ENCODE measurements at regions not wholly inside any gene's neighbourhood (a gene's known extent, or its start where the extent isn't known, plus 50 kb on each side); places are given as distances from the start of the nearest gene placed in this dataset.

DNA sequence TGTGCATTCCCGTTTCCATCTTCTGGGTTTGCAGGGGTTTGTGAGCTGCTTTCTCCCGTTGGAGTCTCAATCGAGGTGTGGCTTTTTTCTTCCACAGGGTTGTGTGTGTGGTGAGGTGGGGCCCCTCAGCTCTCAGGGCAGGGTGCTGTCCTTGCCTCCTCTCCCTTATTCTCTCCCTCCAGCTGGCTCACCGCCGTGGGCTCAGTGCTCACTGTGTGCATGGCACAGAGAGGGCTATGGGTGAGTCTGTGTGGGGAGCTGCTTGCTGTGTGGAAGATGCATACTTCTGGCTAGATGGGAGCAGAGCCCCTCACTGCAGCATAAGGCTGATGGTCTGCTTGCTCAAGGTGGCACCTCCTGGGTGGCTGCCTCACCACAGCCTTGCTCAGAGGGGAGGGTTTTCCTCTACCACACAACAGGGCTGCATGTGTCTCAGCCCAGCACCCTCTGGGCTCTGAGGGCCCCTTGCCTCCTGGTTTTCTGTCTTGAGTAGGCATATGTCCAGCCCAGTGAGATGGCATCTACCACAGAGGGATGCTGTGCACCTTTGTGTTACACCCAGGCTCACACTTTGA is 203.1 kb upstream of the B3GAT1 start:
- no peak for DNase-seq (ENCODE audit: low read depth)
- TF ChIP-seq, protein P1, sequence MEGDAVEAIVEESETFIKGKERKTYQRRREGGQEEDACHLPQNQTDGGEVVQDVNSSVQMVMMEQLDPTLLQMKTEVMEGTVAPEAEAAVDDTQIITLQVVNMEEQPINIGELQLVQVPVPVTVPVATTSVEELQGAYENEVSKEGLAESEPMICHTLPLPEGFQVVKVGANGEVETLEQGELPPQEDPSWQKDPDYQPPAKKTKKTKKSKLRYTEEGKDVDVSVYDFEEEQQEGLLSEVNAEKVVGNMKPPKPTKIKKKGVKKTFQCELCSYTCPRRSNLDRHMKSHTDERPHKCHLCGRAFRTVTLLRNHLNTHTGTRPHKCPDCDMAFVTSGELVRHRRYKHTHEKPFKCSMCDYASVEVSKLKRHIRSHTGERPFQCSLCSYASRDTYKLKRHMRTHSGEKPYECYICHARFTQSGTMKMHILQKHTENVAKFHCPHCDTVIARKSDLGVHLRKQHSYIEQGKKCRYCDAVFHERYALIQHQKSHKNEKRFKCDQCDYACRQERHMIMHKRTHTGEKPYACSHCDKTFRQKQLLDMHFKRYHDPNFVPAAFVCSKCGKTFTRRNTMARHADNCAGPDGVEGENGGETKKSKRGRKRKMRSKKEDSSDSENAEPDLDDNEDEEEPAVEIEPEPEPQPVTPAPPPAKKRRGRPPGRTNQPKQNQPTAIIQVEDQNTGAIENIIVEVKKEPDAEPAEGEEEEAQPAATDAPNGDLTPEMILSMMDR (IDR thresholded peaks at IDR 0.05; ENCODE audit: low read depth, low read length) = no peak
- TF ChIP-seq POLR2A (IDR thresholded peaks at IDR 0.05; ENCODE audit: extremely low read depth, insufficient read length) (no peak), MYC (IDR thresholded peaks at IDR 0.05; ENCODE audit: low read depth, low read length) (no peak)
- TF ChIP-seq, protein P2, sequence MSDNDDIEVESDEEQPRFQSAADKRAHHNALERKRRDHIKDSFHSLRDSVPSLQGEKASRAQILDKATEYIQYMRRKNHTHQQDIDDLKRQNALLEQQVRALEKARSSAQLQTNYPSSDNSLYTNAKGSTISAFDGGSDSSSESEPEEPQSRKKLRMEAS (IDR thresholded peaks at IDR 0.05; ENCODE audit: low read depth, low read length) = no peak

DNA sequence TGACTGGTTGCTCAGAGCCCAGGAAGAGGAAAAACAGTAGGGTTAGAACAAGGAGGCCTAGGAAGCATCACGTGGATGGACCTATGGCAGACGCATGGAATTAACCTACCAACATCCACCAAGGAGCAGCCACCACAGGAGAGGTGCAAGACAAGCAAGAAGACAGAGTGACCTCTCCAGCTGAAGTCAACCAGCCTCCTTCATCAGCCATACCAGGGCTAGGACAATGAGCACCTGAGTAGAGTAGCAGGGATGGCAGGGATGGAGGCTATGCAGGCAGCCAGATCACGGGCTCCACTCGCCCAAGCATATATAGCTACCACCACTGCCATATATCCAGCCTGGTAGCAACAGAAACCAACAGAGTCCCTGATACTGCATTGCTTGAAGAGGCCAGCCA is 202.1 kb upstream of the B3GAT1 start:
- H3K4me3 ChIP-seq (ENCODE audit: low read depth, low read length) = no peak overlapping the region
- TF ChIP-seq MYC (IDR thresholded peaks at IDR 0.05; ENCODE audit: low read depth, low read length) (no peak), POLR2A (IDR thresholded peaks at IDR 0.05; ENCODE audit: extremely low read depth, insufficient read length) (no peak)
- TF ChIP-seq, protein P2 (IDR thresholded peaks at IDR 0.05; ENCODE audit: low read depth, low read length) = no peak
- TF ChIP-seq, protein P1 (IDR thresholded peaks at IDR 0.05; ENCODE audit: low read depth, low read length) = no peak
- DNase-seq (ENCODE audit: low read depth) = no peak

More for the DNA sequence above, 203.1 kb upstream of the B3GAT1 start:
- H3K4me3 ChIP-seq (ENCODE audit: low read depth, low read length) = no peak overlapping the region

DNA sequence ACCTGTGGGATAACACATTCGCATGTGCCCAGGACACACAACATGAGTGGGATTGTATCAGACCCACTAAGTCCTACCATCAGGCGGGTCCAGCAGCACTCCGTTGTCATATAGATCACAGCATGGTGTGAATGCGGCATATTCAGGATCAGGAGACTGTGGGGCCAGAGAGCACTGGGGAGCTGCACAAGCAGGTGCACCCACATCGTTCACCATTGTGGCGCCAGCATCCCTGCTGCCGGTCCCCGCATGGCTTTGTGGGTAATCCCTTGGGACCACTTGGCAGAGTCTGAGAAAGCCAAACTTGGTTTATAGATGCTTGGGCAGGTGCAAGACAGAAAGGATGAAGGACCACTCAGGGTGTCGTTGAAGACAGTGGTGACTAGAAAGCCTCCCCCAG is 201.6 kb upstream of the B3GAT1 start:
- no peak overlapping the region for H3K4me3 ChIP-seq (ENCODE audit: low read depth, low read length)
- no peak for DNase-seq (ENCODE audit: low read depth)
- no peak for TF ChIP-seq MYC (IDR thresholded peaks at IDR 0.05; ENCODE audit: low read depth, low read length)
- no peak for TF ChIP-seq POLR2A (IDR thresholded peaks at IDR 0.05; ENCODE audit: extremely low read depth, insufficient read length)
- TF ChIP-seq, protein P1 (IDR thresholded peaks at IDR 0.05; ENCODE audit: low read depth, low read length) = no peak
- TF ChIP-seq, protein P2 (IDR thresholded peaks at IDR 0.05; ENCODE audit: low read depth, low read length) = no peak

DNA sequence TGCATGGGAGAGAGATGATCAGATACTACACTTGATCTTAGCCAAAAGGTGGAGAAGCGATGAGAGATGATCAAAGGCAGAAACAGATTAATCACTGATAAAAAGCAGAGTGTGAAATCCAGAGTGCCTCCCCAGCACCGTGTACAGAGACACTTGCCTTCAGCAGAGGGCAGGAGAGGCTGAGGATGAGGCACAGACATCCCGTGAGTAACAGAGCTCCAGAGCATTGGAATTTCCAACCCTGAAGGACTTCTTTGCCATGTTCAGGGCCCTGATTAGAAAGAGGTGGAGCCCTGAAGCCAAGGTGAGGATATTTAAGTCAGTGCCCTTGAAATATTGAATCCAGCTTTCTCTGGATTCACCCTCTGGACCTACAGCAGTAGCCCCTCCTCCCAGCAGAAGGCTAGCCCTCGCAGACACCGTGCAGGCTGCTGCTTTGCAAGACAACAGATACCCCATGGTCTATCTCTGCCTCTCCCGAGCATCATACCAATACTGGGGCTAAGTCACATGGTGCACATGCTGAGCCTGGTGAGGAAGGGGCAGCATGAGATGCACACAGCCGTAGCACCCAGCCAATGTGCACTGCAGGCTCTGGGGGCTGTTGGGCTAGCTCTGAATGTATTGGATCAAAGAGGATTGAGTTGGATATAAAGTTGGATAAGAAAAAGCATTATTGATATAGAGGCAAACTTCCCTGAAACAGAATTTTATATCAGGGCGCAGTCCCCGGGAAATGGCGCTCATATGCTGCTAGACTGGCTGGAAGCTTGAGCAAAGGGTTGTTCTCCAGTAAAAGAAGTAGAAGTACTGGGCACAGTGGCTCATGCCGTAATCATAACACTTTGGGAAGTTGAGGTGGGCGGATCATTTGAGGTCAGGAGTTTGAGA is 200.3 kb upstream of the B3GAT1 start:
- no peak overlapping the region for H3K4me3 ChIP-seq (ENCODE audit: low read depth, low read length)
- DNase-seq (ENCODE audit: low read depth) = no peak
- TF ChIP-seq POLR2A (IDR thresholded peaks at IDR 0.05; ENCODE audit: extremely low read depth, insufficient read length) (no peak), MYC (IDR thresholded peaks at IDR 0.05; ENCODE audit: low read depth, low read length) (no peak)
- TF ChIP-seq, protein P2 (IDR thresholded peaks at IDR 0.05; ENCODE audit: low read depth, low read length) = no peak
- TF ChIP-seq, protein P1 (IDR thresholded peaks at IDR 0.05; ENCODE audit: low read depth, low read length) = no peak

DNA sequence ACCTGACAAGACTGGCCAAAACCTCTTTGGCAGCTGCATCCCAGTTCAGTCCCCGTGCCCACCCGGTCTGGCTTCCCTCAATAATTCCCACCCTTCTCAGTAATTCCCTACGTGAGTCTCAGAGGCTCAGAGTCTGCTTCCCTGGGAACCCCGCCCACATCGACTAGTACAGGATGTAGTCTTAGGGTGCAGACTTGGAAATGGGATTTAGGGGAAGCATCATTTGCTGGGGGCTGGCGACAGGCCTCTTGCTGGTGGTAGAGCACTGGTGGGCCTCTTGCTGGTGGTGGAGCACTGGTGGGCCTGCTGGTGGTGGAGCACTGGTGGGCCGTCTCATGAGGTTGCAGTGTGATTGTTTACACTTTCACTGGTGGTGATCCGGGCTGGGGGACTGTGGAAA is 199.5 kb upstream of the B3GAT1 start:
- TF ChIP-seq, protein P2 (IDR thresholded peaks at IDR 0.05; ENCODE audit: low read depth, low read length) = no peak
- TF ChIP-seq, protein P1 (IDR thresholded peaks at IDR 0.05; ENCODE audit: low read depth, low read length) = no peak
- TF ChIP-seq MYC (IDR thresholded peaks at IDR 0.05; ENCODE audit: low read depth, low read length) = no peak
- TF ChIP-seq POLR2A (IDR thresholded peaks at IDR 0.05; ENCODE audit: extremely low read depth, insufficient read length) = no peak
- H3K4me3 ChIP-seq (ENCODE audit: low read depth, low read length) = no peak overlapping the region
- DNase-seq (ENCODE audit: low read depth) = no peak

Data from NB4 (cell line).